Islet precursor cell (in vitro differentiated cells): ENCODE measurements at regions not wholly inside any gene's neighbourhood (a gene's known extent, or its start where the extent isn't known, plus 50 kb on each side); places are given as distances from the start of the nearest gene placed in this dataset.
"Not testable (repeated sequence)": the region's sequence is repeated elsewhere in the genome, so short reads cannot be mapped to it uniquely, and the experiment has no call there.

Source experiments
- DNase-seq: peaks from one replicate; pipeline ENCODE4 v3.0.0-alpha.2; 2018

DNA sequence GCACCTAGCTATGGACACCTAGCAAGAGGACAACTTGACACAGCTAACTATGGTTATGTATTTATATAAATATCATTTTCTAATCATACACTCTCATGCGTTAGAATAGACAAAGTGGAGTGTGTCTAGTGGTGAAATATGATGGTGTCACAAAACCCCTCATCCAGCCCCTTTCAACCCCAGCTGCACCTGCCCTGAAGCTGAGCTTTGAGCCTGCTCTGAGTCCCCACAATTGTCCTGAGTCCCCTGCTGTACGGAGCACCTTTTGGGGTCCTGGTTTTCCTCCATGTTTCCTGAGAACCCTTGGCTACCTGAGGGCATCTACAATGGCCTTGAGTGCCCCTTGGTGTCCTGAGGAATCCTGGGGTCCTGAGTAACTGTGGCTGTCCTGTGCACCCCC is 1072.8 kb downstream of the TMEM121 start:
- no peak for DNase-seq

DNA sequence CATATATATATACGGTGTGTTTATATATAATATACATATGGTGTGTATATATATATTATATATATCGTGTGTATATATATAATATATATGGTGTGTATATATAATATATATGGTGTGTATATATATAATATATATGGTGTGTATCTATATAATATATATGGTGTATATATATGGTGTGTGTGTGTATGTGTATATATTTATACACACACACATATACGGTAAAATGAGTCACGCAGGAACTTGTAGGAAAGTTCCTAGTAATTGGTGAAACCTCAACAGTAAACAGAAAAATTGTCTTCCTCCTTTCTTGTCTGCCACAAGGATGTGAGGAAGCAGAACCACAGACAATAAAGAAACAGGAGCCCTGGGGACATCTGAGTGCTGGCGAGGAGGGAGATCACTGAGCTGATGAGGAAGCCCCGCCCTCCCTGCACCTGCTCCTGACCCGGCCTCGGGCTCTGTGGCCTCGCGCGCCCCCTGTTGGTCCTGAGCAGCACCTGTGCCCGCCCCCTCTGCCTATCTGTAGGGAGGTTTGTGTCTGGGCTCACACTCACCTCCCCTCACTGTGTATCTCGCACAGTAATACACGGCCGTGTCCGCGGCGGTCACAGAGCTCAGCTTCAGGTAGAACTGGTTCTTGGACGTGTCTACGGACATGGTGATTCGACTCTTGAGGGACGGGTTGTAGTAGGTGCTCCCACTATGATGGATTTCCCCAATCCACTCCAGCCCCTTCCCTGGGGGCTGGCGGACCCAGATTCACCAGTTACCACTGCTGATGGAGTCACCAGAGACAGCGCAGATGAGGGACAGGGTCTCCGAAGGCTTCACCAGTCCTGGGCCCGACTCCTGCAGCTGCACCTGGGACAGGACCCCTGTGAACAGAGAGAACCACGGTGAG is 1079.4 kb downstream of the TMEM121 start:
- DNase-seq = no peak

DNA sequence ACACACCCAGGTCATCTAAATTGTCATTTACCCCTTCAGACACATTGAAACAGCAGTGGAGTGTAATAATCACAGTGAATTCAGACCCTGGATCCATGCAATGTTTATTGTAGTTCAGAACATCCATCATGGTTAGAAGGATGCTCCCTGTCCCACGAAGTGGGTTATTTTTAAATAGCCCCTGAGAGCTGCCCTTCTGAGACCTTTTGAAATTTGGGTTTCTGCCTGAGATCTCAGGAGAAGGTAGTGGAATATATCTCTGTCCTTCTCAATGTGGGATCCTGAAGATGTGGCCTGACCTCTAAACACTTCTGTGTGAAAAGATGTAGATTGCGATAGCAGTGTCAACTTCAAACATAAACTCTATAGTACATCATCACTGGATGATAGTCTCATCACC is 1080.6 kb downstream of the TMEM121 start:
- DNase-seq = no peak

DNA sequence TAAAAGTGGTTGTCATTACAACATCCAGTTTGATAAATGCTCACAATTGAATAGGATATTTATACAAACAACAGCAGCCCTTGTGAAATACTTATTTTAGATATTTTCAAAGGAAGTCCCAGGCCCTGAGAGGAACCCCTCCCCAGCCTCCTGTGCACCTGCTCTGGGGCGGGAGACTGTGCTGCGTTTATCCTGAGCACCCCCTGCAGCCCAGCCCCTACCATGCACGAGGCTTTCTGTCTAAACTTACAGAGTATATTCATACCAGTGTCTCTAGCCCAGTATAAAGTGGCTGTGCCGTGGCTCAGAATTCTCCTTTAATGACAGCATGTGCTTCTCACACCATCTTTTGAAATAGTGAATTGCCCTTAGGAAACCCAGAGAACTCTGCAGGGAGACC is 1084.3 kb downstream of the TMEM121 start:
- no peak for DNase-seq

DNA sequence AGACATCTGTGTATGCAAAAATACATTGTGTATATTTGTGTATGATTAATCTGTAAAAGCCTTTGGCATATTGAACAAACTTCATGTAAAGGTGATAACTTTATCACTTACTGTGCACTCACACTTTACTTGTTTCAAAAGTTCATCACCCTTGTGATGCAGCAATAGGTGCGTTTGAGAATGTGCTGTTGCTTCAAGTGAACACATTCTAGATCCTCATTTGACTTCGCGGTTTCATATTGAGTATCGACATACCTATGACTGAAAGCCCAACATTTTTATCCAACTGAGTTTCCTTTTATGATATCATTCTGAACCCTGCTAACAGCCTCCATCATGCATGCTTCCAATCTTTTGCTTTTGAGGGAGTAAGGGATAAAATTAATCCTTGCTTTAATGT is 1086.9 kb downstream of the TMEM121 start:
- no peak for DNase-seq

DNA sequence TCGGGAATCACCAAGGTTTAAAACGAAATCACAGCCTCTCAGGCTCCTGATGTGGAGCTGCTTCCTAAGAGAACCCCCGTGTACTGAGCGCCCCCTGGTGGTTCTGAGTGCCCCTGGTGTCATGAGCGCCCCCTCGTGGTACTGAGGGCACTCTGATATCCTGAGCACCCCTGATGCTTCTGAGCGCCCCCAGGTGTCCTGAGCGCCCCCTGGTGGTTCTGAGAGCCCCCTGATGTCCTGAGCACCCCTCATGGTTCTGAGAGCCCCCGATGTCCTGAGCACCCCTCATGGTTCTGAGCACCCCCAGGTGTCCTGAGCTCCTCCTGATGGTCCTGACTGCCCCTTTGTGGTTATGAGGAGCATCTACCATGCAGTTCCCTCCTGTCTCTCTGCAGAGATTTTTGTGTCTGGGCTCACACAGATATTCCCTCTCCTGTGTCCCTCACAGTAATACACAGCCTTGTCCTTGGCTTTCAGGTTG is 1092.1 kb downstream of the TMEM121 start:
- not testable (repeated sequence) for DNase-seq

DNA sequence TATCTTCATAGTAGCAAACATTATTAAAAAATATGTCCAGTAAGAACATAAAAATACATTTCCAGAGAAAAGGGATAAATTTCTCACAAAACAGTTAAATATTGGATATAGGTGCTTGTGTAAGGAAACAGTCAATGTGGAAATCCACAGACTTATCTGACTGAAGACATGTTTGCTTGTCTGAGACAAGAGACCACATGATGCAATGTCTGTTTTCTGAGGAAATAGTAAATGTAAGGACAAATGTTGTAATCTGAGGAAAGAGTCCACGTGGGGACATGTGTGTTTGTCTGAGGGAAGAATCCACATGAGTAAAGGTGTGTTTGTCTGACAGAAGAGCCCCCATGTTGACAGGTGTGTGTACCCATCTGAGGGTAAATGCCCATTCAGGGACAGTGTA is 1093.2 kb downstream of the TMEM121 start:
- DNase-seq = no peak

DNA sequence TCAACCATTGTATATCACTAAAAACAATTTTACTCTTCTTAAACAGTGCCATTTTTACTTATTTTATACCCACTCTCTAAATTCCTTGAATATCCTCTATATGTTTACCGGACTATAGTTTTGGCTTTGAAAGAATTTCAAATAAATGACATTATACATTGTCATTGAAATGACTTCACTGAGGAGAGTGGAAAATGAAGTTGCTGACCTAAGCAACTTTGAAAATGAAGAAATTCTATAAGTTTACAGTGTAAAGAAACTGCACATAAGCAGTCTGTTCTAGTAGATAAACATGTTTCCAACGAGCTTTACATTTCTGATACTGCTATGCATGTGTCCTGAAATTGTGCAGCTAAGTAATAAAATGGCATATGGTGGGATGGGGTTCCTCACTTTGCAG is 1094.0 kb downstream of the TMEM121 start:
- no peak for DNase-seq

DNA sequence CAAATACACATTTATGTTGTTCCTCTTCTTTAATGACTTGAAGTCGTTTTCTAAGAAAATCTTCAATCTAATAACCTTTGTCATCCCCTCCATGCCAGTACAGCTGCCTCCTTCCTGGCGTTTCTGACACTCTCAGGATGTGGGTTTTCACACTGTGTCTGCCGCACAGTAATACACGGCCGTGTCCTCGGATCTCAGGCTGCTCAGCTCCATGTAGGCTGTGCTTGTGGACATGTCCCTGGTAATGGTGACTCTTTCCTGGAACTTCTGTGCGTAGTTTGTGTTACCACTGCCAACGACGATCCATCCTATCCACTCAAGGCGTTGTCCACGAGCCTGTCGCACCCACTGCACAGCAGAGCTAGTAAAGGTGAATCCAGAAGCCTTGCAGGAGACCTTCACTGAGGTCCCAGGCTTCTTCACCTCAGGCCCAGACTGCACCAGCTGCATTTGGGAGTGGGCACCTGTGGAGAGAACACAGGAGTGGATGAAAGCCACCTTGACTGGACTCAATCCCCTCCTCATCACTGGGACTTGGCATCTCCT is 1095.9 kb downstream of the TMEM121 start:
- DNase-seq = no peak

DNA sequence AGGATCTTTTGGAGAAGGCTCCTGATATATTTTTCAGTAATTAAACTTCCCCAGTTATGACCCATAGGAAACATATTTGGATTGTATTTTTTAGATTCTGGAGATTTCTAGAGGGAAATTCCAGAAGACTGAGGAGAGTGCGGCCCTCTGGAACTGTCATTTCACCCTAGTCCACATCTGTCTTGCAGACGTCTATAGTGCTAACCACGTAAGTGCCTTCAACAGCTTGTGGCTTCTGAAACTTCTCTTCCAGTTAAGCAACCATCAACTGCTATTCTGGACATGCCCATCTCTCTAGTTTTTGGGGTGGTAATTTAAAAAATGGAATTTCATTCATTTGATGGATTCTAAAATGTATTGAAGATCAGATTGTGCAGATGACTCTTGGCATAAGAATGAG is 1098.8 kb downstream of the TMEM121 start:
- no peak for DNase-seq

DNA sequence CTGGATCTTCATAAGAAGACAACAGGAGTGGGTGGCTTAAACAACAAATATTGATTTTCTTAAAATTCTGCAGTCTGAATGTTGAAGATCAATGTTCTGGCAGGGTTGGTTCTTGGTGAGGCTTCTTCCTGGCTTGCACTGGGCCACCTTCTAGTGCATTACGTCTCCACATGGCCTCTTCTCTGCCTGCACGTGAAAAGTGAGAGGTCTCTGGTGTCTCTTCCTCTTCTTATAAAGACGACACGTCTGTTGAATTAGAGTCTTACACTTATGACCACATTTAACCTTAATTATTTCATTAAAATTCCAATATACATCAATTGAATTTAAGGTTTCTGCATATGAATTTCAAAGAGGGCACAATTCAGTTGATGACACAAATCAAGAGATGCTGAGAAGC is 1100.1 kb downstream of the TMEM121 start:
- not testable (repeated sequence) for DNase-seq

DNA sequence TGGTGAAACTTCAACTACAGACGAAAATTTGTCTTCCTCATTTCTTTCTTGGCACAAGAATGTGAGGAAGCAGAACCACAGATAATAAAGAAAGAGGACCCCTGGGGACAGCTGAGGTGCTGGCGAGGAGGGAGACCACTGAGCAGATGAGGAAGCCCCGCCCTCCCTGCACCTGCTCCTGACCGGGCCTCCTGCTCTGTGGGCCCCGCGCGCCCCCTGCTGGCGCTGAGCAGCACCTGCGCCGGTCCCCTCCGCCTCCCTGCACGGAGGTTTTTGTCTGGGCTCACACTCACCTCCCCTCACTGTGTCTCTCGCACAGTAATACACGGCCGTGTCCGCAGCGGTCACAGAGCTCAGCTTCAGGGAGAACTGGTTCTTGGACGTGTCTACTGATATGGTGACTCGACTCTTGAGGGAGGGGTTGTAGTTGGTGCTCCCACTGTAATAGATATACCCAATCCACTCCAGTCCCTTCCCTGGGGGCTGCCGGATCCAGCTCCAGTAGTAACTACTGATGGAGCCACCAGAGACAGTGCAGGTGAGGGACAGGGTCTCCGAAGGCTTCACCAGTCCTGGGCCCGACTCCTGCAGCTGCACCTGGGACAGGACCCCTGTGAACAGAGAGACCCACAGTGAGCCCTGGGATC is 1100.7 kb downstream of the TMEM121 start:
- DNase-seq = not testable (repeated sequence)

DNA sequence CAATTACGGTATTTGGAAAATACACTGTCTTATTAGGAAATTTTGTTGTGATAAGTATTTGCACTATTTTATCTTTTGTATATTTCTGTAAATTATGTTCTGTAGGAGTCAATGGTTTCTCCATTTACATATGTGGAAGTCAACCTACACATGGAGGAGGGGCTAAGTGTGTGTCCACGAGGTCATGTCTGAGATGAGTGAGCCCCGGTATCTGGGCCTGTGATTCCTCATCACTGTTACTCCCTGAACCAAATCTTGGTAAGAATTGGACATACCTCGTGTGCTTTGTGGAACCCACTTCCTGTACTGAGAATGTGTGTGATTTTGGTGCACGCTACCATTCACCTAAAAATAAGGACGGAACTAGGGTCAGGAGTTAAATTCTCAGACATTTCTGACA is 1105.5 kb downstream of the TMEM121 start:
- no peak for DNase-seq

DNA sequence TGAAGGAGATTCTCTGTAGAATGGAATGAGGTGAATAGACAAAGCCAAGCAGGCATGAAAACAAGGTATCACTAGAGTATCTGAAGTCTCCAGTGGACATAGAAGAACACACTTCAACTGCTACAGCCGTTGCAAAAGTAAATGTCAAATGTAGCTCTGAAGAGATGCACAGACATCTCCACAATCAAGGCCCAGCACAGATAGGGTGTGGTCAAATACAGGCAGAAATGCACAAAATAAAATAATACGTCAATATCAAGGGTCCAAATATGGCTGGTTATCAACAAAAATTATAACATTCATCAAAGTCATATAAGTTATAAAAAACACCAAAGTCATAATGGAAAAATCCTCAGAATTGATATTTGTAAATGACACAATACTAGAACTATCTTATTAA is 1107.3 kb downstream of the TMEM121 start:
- DNase-seq = no peak

DNA sequence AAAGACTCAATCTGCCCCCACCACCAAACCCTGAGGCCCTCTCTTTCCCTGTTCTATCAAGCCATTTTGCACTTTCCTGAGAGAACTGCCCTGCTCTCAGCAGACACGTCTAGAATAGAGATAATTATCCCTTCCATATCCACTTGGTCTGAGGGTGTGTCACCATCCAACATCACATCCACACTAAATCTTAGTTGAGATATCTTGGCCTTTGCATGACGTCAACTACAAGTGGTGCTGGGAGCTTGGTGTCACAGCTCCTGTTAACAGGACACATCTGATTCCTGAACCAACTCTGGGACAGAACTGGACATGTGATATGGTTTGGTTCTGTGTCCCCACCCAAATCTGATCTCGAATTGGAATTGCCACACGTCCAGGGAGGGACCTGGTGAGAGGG is 1109.2 kb downstream of the TMEM121 start:
- no peak for DNase-seq

DNA sequence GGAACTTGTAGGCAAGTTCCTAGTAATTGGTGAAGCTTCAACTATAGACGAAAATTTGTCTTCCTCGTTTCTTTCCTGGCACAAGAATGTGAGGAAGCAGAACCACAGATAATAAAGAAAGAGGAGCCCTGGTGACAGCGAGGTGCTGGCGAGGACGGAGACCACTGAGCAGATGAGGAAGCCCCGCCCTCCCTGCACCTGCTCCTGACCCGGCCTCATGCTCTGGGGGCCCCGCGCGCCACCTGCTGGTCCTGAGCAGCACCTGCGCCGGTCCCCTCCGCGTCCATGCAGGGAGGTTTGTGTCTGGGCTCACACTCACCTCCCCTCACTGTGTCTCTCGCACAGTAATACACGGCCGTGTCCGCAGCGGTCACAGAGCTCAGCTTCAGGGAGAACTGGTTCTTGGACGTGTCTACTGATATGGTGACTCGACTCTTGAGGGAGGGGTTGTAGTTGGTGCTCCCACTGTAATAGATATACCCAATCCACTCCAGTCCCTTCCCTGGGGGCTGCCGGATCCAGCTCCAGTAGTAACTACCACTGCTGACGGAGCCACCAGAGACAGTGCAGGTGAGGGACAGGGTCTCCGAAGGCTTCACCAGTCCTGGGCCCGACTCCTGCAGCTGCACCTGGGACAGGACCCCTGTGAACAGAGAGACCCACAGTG is 1112.5 kb downstream of the TMEM121 start:
- DNase-seq = not testable (repeated sequence)

DNA sequence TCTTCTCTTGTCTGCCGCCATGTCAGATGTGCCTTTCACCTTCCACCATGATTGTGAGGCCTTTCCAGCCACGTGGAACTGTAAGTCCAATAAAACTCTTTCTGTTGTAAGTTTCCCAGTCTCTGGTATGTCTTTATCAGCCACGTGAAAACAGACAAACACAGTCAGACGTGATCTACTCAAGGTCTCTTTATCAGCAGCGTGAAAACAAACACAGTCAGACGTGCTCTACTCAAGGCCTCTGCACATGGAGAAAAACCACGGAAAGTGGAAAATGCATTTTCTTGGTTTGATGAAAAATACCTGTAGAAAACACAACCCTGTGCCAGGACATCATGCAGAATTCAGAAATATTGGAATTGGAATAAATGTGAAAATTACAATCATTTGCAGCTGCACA is 1115.7 kb downstream of the TMEM121 start:
- DNase-seq = no peak

DNA sequence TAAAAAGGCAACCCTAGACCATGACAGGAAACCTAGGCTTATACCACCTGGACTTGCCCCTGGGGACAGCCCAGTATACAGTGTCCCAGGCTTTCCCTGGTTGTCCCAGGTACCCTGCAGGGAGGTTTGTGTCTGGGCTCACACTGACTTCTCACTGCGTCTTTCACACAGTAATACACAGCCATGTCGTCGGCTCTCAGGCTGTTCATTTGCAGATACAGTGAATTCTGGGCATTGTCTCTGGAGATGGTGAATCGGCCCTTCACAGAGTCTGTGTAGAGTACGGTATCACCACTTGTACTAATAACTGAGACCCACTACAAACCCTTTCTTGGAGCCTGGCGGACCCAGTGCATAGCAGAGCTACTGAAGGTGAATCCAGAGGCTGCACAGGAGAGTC is 1116.6 kb downstream of the TMEM121 start:
- not testable (repeated sequence) for DNase-seq

DNA sequence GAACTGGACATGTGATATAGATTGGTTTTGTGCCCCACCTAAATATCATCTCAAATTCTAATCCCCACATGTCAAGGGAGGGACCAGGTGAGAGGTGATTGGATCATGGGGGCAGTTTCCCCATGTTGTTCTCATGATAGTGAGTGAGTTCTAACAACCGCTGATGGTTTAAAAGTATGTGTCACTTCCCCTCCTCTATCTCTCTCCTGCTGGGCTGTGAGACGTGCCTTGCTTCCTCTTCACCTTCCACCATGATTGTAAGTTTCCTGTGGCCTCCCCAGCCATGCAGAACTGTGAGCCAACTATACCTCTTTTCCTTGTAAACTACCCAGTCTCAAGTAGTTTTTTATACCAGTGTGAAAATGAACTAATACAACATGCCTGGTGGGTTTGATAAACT is 1122.5 kb downstream of the TMEM121 start:
- not testable (repeated sequence) for DNase-seq

DNA sequence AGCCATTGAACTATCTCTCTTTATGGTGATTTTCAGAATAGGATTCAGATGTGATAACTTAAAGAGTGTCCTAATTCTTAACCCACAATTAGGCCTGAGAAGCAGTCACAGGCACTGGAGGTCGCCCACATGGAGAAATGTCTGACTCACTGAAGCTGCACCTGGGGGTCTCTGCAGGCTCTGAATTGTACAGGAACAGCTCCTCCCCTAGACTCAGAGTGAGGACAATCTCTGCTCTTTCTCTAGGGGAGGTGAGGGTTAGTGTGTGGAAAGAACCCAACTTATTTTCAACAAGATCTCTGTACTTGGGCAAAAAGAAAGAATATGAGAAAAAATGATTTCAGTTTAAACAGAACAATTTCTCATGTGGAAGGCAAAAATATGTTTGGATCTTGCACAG is 1124.6 kb downstream of the TMEM121 start:
- DNase-seq = no peak

DNA sequence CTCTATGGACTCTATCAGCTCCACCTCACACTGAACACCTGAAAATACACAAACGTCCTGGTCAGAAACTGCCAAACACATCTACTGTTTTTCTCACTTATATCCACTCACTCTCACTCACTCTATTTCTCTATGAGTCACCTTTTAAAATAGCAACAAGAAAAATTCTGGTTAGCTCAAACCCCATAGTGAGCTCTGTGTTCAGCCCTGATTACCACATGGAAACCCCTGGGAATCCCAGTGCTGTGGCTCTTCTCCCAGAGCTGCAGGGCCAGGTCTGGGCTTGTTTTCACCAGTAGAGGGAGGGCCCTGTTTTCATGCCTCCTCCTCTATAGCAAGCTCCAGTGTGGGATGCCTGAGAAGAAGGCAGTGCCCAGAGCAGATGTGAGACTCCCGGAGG is 1126.1 kb downstream of the TMEM121 start:
- DNase-seq = no peak

DNA sequence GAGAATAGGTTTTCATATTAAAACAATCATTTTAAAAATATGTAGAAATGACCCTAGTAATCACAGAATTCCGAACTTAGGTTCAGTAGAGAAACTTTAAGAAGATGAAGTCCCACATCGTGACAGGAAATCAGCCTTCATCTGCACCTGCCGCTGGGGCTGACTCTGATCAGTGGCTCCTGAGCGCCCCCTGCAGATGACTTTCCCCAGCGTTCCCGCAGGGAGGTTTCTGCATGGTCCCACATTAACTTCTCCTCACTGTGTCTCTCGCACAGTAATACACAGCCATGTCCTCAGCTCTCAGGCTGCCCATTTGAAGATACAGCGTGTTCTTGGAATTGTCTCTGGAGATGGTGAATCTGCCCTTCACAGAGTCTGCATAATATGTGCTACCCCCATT is 1131.1 kb downstream of the TMEM121 start:
- no peak for DNase-seq

DNA sequence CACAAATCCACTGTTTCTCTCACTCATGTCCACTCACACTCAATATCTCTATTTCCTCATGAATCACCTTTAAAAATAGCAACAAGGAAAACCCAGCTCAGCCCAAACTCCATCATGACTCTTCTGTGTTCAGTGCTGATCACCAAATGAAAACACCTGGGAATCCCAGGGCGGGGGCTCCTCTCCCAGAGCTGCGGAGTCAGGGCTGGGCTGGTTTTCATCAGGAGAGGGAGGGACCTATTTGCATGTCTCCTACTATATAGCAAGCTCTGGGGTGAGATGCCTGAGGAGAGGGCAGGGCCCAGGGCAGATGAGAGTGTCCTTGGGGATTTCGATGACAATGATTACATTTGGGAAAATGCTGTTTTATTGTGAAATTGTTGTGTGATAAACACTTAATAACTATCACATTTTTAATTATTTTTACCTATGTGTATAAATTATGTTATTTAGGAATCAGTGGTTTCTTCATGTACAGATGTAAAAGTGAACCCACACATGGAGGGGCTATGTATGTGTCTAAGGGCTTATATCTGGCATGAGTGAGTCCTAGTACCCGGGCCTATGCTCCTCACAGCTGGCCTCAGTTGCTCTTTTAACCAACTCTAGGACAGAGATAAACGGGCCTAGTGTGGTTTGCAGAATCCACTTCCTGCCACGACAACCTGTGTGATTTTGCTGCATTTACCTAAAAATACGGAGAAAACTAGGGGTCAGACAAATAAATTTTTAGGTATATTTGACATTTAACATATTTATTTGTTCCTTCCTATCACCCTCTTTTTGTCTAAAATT is 1131.9 kb downstream of the TMEM121 start:
- not testable (repeated sequence) for DNase-seq
